HCT116 (cell line): ENCODE measurements at regions not wholly inside any gene's neighbourhood (a gene's known extent, or its start where the extent isn't known, plus 50 kb on each side); places are given as distances from the start of the nearest gene placed in this dataset.

Source experiments
- ATAC-seq: fragments of 200-7000 bp; cut with Tn5 transposase; 2 replicates; pipeline ENCODE4 v1.9.1; 2020; ENCODE audit warnings: mild to moderate bottlenecking, moderate library complexity
- BruUV-seq: library from RNA; stranded (reverse); fragments of 400-500 nt; replicated peaks from 2 replicates; lab custom pipeline; 2021; lab: Mats Ljungman, UMichigan
- CTCF ChIA-PET: fragments of 300-600 bp; sonication (Branson Sonifier 250); formaldehyde crosslinking; loops from one replicate; lab custom pipeline; 2021; ENCODE audit warnings: antibody characterized with exemption; lab: Charles Lee
- POLR2A ChIA-PET: fragments of 300-600, 350-600 bp; sonication (Branson Sonifier 250); formaldehyde crosslinking; loops from one replicate; lab custom pipeline; 2021; ENCODE audit warnings: antibody characterized with exemption; lab: Charles Lee
- RAD21 ChIA-PET, 2 experiments: fragments of 300-600 bp; sonication (Branson Sonifier 250); formaldehyde crosslinking; loops; one replicate each; lab custom pipeline; 2023; ENCODE audit warnings: low total read pairs in 2 of 2; ENCODE audit not compliant: uncharacterized antibody in 2 of 2, unreplicated experiment in 2 of 2, low non-redundant PET in 1 of 2; lab: Charles Lee
- DNase-seq: peaks from one replicate; pipeline ENCODE4 v3.0.0-alpha.2; 2010; ENCODE audit warnings: low read depth, low spot score
- H2AFZ ChIP-seq: fragments of 200-600 bp; shearing (Covaris generic), sonication (generic); 2 replicates; pipeline ENCODE4 v1.6.1; 2017; ENCODE audit warnings: low read depth, mixed run types, mixed read lengths, antibody characterized with exemption, low read length; ENCODE audit not compliant: poor library complexity, severe bottlenecking
- H3K27ac ChIP-seq: 2 replicates; pipeline ENCODE4 v1.5.1; 2012; ENCODE audit warnings: low read depth, low read length
- H3K27me3 ChIP-seq: fragments of 200-600 bp; sonication (generic); 2 replicates; pipeline ENCODE4 v1.6.1; 2016; ENCODE audit warnings: mixed run types, low read length, mixed read lengths; ENCODE audit not compliant: insufficient read depth
- H3K36me3 ChIP-seq, 2 experiments: fragments of 200-500 bp in 1 of 2; fragments of 200-600 bp in 1 of 2; sonication (Bioruptor generic) in 1 of 2; sonication (generic) in 1 of 2; 2 replicates each; pipeline versions ENCODE4 v1.5.1 to v1.6.1; 2014 to 2016; ENCODE audit warnings: low read length in 2 of 2, inconsistent platforms in 1 of 2, mixed read lengths in 1 of 2, mixed run types in 1 of 2; ENCODE audit not compliant: insufficient read depth in 2 of 2, control insufficient read depth in 1 of 2
- H3K4me1 ChIP-seq, 2 experiments: fragments of 200-600 bp in 1 of 2; sonication (generic) in 1 of 2; 2 replicates each; pipeline versions ENCODE4 v1.5.1 to v1.6.1; 2012 to 2017; ENCODE audit warnings: low read length in 2 of 2, inconsistent platforms in 1 of 2, mild to moderate bottlenecking in 1 of 2, mixed read lengths in 1 of 2, mixed run types in 1 of 2, moderate library complexity in 1 of 2; ENCODE audit not compliant: insufficient read depth in 2 of 2, control insufficient read depth in 1 of 2
- H3K4me2 ChIP-seq: fragments of 200-600 bp; sonication (generic); 2 replicates; pipeline ENCODE4 v1.6.1; 2017; ENCODE audit warnings: mixed run types, low read length, mixed read lengths
- H3K4me3 ChIP-seq, 2 experiments: fragments of 200-600 bp in 1 of 2; sonication (generic) in 1 of 2; replicated peaks in 1 of 2; 2 replicates each; pipeline ENCODE4 v1.5.1; 2011 to 2016; ENCODE audit warnings: low read length in 2 of 2, control low read depth in 1 of 2, low read depth in 1 of 2, mild to moderate bottlenecking in 1 of 2, mixed read lengths in 1 of 2, mixed run types in 1 of 2
- H3K79me2 ChIP-seq: fragments of 200-600 bp; sonication (generic); 2 replicates; pipeline ENCODE4 v1.6.1; 2017; ENCODE audit warnings: mild to moderate bottlenecking, mixed run types, low read length, moderate library complexity, mixed read lengths; ENCODE audit not compliant: insufficient read depth
- H3K9ac ChIP-seq: fragments of 200-600 bp; sonication (generic); 2 replicates; pipeline ENCODE4 v1.6.1; 2016; ENCODE audit warnings: low read length, mixed read lengths
- H3K9me2 ChIP-seq: fragments of 200-600 bp; sonication (generic), shearing (Covaris generic); 2 replicates; pipeline ENCODE4 v1.6.1; 2017; ENCODE audit warnings: mixed run types, mild to moderate bottlenecking, moderate library complexity; ENCODE audit not compliant: insufficient read depth
- H3K9me3 ChIP-seq, 2 experiments: fragments of 200-500 bp in 1 of 2; fragments of 200-600 bp in 1 of 2; sonication (Bioruptor generic) in 1 of 2; sonication (generic) in 1 of 2; 2 replicates each; pipeline ENCODE4 v1.6.1; 2014 to 2017; ENCODE audit warnings: low read length in 2 of 2, mixed read lengths in 2 of 2, inconsistent platforms in 1 of 2, low read depth in 1 of 2, mild to moderate bottlenecking in 1 of 2, mixed run types in 1 of 2, moderate library complexity in 1 of 2; ENCODE audit not compliant: control insufficient read depth in 1 of 2, insufficient read depth in 1 of 2
- H4K20me1 ChIP-seq: fragments of 200-600 bp; sonication (generic), shearing (Covaris generic); 2 replicates; pipeline ENCODE4 v1.6.1; 2017; ENCODE audit warnings: mixed run types, mild to moderate bottlenecking, moderate library complexity; ENCODE audit not compliant: insufficient read depth
- EGR1 ChIP-seq: IDR thresholded peaks from 2 replicates; pipeline ENCODE4 v1.6.1; 2012; ENCODE audit warnings: low read depth
- EZH2 ChIP-seq: fragments of 200-600 bp; sonication (generic); IDR thresholded peaks from 2 replicates; pipeline ENCODE4 v1.6.1; 2017; ENCODE audit warnings: antibody characterized with exemption, mixed run types
- FOSL1 ChIP-seq: IDR thresholded peaks from 2 replicates; pipeline ENCODE4 v1.6.1; 2012; ENCODE audit warnings: low read depth
- JUND ChIP-seq: IDR thresholded peaks from 2 replicates; pipeline ENCODE4 v1.6.1; 2012
- POLR2AphosphoS5 ChIP-seq: IDR thresholded peaks from 2 replicates; pipeline ENCODE4 v1.6.1; 2011; ENCODE audit warnings: mild to moderate bottlenecking, low read depth, low read length, moderate library complexity
- SIN3A ChIP-seq: IDR thresholded peaks from 2 replicates; pipeline ENCODE4 v1.6.1; 2012; ENCODE audit warnings: low read depth
- SP1 ChIP-seq: IDR thresholded peaks from 2 replicates; pipeline ENCODE4 v1.6.1; 2012; ENCODE audit warnings: low read depth
- SRF ChIP-seq: IDR thresholded peaks from 2 replicates; pipeline ENCODE4 v1.6.1; 2012; ENCODE audit warnings: low read depth
- YY1 ChIP-seq: IDR thresholded peaks from 2 replicates; pipeline ENCODE4 v1.6.1; 2011; ENCODE audit warnings: low read length, low read depth, moderate library complexity, mild to moderate bottlenecking; ENCODE audit not compliant: insufficient replicate concordance; ENCODE audit errors: extremely low read depth
- ZNF274 ChIP-seq: fragments of 200-500 bp; sonication (Bioruptor generic); IDR thresholded peaks from 2 replicates; pipeline ENCODE4 v1.6.1; 2014; ENCODE audit warnings: mild to moderate bottlenecking, low read depth, low read length, inconsistent platforms
- intact Hi-C: fragments of 100-400 bp; cut with micrococcal nuclease; formaldehyde crosslinking; loops from 2 replicates; pipeline ENCODE4 v1.10.0; 2022
- TF ChIP-seq, protein P1 (sequence below): IDR thresholded peaks from 2 replicates; pipeline ENCODE4 v1.6.1; 2011; ENCODE audit warnings: mild to moderate bottlenecking, low read length, moderate library complexity; ENCODE audit not compliant: insufficient replicate concordance; ENCODE audit errors: extremely low read depth
- TF ChIP-seq, protein P2 (sequence below): IDR thresholded peaks from 2 replicates; pipeline ENCODE4 v1.6.1; 2012

GRCh38 chr10:88172159-88172558 is 308.7 kb downstream of the PTEN start:
- DNase-seq (no peak), ATAC-seq (no peak)
- Histone ChIP-seq H3K9me2 (no peaks in the 10 kb centered on the region), H3K9ac (no peak overlapping the region), H3K4me2 (no peak overlapping the region), H3K36me3 (no peaks in the 10 kb centered on the region), H3K4me1 (no peaks in the 10 kb centered on the region), H3K79me2 (no peaks in the 10 kb centered on the region), H3K4me3 (no peak overlapping the region), H2AFZ (no peak overlapping the region), H3K9me3 (no peaks in the 10 kb centered on the region), H3K27me3 (no peaks in the 10 kb centered on the region), H3K27ac (no peak overlapping the region), H4K20me1 (no peaks in the 10 kb centered on the region)
- CTCF ChIA-PET, result no interaction called here
- POLR2A ChIA-PET, result no interaction called here
- TF ChIP-seq ZNF274, result no peak
- TF ChIP-seq, protein P1, sequence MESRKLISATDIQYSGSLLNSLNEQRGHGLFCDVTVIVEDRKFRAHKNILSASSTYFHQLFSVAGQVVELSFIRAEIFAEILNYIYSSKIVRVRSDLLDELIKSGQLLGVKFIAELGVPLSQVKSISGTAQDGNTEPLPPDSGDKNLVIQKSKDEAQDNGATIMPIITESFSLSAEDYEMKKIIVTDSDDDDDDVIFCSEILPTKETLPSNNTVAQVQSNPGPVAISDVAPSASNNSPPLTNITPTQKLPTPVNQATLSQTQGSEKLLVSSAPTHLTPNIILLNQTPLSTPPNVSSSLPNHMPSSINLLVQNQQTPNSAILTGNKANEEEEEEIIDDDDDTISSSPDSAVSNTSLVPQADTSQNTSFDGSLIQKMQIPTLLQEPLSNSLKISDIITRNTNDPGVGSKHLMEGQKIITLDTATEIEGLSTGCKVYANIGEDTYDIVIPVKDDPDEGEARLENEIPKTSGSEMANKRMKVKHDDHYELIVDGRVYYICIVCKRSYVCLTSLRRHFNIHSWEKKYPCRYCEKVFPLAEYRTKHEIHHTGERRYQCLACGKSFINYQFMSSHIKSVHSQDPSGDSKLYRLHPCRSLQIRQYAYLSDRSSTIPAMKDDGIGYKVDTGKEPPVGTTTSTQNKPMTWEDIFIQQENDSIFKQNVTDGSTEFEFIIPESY, result no peak
- no peak for TF ChIP-seq POLR2AphosphoS5
- TF ChIP-seq, protein P2, sequence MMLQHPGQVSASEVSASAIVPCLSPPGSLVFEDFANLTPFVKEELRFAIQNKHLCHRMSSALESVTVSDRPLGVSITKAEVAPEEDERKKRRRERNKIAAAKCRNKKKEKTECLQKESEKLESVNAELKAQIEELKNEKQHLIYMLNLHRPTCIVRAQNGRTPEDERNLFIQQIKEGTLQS, result no peak
- TF ChIP-seq SIN3A, result no peak
- no peak for TF ChIP-seq FOSL1
- no peak for TF ChIP-seq YY1
- TF ChIP-seq JUND, result no peak
- no peak for TF ChIP-seq SRF
- TF ChIP-seq EZH2, result no peak
- TF ChIP-seq SP1, result no peak
- TF ChIP-seq EGR1, result no peak
- RAD21 ChIA-PET, result no interaction called here
- no TSS peak for BruUV-seq
- intact Hi-C loops, result no loop called here
